DND-41 (cell line): ENCODE measurements at regions not wholly inside any gene's neighbourhood (a gene's known extent, or its start where the extent isn't known, plus 50 kb on each side); places are given as distances from the start of the nearest gene placed in this dataset.
"Not testable (repeated sequence)": the region's sequence is repeated elsewhere in the genome, so short reads cannot be mapped to it uniquely, and the experiment has no call there.

ENCODE experiments used
- ATAC-seq: fragments of 200-7000 bp; cut with Tn5 transposase; 3 replicates; pipeline ENCODE4 v1.9.1; 2021; ENCODE audit warnings: low read depth; ENCODE audit not compliant: insufficient read depth
- DNase-seq: peaks from one replicate; pipeline ENCODE4 v3.0.0-alpha.2; 2020
- H2AFZ ChIP-seq: 2 replicates; pipeline ENCODE4 v1.6.0; 2012; ENCODE audit warnings: low read depth, low read length
- H3K27ac ChIP-seq: 2 replicates; pipeline ENCODE4 v1.5.1; 2012; ENCODE audit warnings: low read length, inconsistent platforms
- H3K27me3 ChIP-seq: fragments of 200-600 bp; sonication (generic); 2 replicates; pipeline ENCODE4 v1.6.0; 2012; ENCODE audit warnings: low read length, mild to moderate bottlenecking, inconsistent platforms; ENCODE audit not compliant: insufficient read depth, poor library complexity
- H3K36me3 ChIP-seq: 2 replicates; pipeline ENCODE4 v1.5.1; 2012; ENCODE audit warnings: low read length, inconsistent platforms; ENCODE audit not compliant: insufficient read depth
- H3K4me1 ChIP-seq: 2 replicates; pipeline ENCODE4 v1.5.1; 2012; ENCODE audit warnings: mild to moderate bottlenecking, low read length; ENCODE audit not compliant: insufficient read depth
- H3K4me2 ChIP-seq: 2 replicates; pipeline ENCODE4 v1.6.0; 2012; ENCODE audit warnings: mild to moderate bottlenecking, moderate library complexity, low read length, inconsistent platforms; ENCODE audit not compliant: insufficient read depth
- H3K4me3 ChIP-seq, 2 experiments: fragments of 200-600 bp in 1 of 2; shearing (Covaris generic) in 1 of 2; 2 replicates each; pipeline ENCODE4 v1.5.1; 2012 to 2016; ENCODE audit warnings: inconsistent platforms in 2 of 2, low read length in 2 of 2, mild to moderate bottlenecking in 2 of 2, low read depth in 1 of 2, moderate library complexity in 1 of 2
- H3K79me2 ChIP-seq: 2 replicates; pipeline ENCODE4 v1.6.0; 2012; ENCODE audit warnings: low read length, inconsistent platforms; ENCODE audit not compliant: insufficient read depth
- H3K9ac ChIP-seq: 2 replicates; pipeline ENCODE4 v1.6.0; 2012; ENCODE audit warnings: low read depth, mild to moderate bottlenecking, inconsistent platforms, low read length, moderate library complexity
- H3K9me3 ChIP-seq: 2 replicates; pipeline ENCODE4 v1.5.1; 2012; ENCODE audit warnings: low read length, moderate library complexity, mild to moderate bottlenecking, inconsistent platforms; ENCODE audit not compliant: insufficient read depth, severe bottlenecking
- H4K20me1 ChIP-seq: 2 replicates; pipeline ENCODE4 v1.6.0; 2012; ENCODE audit warnings: low read length; ENCODE audit not compliant: insufficient read depth

GRCh38 chr9:65473059-65473822 is 188.2 kb upstream of the FOXD4L5 start:
- not testable (repeated sequence) for H2AFZ ChIP-seq, H3K4me3 ChIP-seq, H3K9me3 ChIP-seq, H3K27ac ChIP-seq, ATAC-seq, H3K4me1 ChIP-seq, DNase-seq, H3K36me3 ChIP-seq, H3K79me2 ChIP-seq, H3K4me2 ChIP-seq, H4K20me1 ChIP-seq, H3K9ac ChIP-seq, H3K27me3 ChIP-seq

- not testable (repeated sequence) for H3K27me3 ChIP-seq, H3K79me2 ChIP-seq, H3K4me2 ChIP-seq, DNase-seq, H3K36me3 ChIP-seq, H3K9me3 ChIP-seq, H3K4me3 ChIP-seq, H3K9ac ChIP-seq, H3K27ac ChIP-seq, H4K20me1 ChIP-seq, ATAC-seq, H2AFZ ChIP-seq, H3K4me1 ChIP-seq
Measured at GRCh38 chr9:65471106-65471505, 186.1 kb upstream of the FOXD4L5 start.

- DNase-seq, result not testable (repeated sequence)
Measured at GRCh38 chr9:65466911-65467734, 182.1 kb upstream of the FOXD4L5 start.

GRCh38 chr9:65465246-65465895 is 180.4 kb upstream of the FOXD4L5 start:
- H2AFZ ChIP-seq, ATAC-seq, H3K4me2 ChIP-seq, H3K36me3 ChIP-seq, DNase-seq, H4K20me1 ChIP-seq, H3K27ac ChIP-seq, H3K4me3 ChIP-seq, H3K27me3 ChIP-seq, H3K9me3 ChIP-seq, H3K9ac ChIP-seq, H3K4me1 ChIP-seq, H3K79me2 ChIP-seq: not testable (repeated sequence)

More at GRCh38 chr9:65466911-65467734, 182.1 kb upstream of the FOXD4L5 start:
- not testable (repeated sequence) for H2AFZ ChIP-seq, H3K9ac ChIP-seq, H3K4me2 ChIP-seq, H3K4me1 ChIP-seq, ATAC-seq, H3K27me3 ChIP-seq, H3K9me3 ChIP-seq, H4K20me1 ChIP-seq, H3K4me3 ChIP-seq, H3K79me2 ChIP-seq, H3K36me3 ChIP-seq, H3K27ac ChIP-seq

GRCh38 chr9:65462476-65462875 is 177.5 kb upstream of the FOXD4L5 start:
- not testable (repeated sequence) for H3K4me3 ChIP-seq, H4K20me1 ChIP-seq, H3K27ac ChIP-seq, H2AFZ ChIP-seq, H3K36me3 ChIP-seq, ATAC-seq, H3K9ac ChIP-seq, H3K4me1 ChIP-seq, H3K4me2 ChIP-seq, H3K27me3 ChIP-seq, DNase-seq, H3K79me2 ChIP-seq, H3K9me3 ChIP-seq
